Stimulated activated CD4-positive, alpha-beta T cell treated with anti-CD3 and anti-CD28 coated beads, Interleukin-4, amount 100 ng/mL, for 1 hour (primary cell): ENCODE measurements at regions not wholly inside any gene's neighbourhood (a gene's known extent, or its start where the extent isn't known, plus 50 kb on each side); places are given as distances from the start of the nearest gene placed in this dataset.
"Not testable (repeated sequence)": the region's sequence is repeated elsewhere in the genome, so short reads cannot be mapped to it uniquely, and the experiment has no call there.

Experiments
- DNase-seq: peaks from one replicate; pipeline ENCODE4 v3.0.0-alpha.2; 2020

DNA sequence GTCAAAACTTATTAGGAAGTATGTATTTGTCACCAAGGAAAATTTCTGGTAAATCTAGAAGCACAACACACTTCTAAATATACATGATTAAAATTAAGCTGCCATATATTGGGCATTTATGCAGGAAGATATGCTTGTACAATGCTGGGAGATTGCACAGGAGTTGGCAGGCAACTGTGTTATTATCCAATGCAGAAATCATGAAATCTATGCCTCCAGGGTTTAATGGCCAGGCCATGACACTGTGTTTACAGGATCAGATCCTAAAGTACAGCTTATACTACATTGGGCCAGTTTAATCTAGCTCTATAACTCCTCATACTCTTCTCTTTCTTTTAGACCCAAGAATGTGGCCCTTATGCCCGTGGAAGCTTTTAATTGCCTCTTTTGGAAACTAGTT lies 391.4 kb upstream of the DPH6 start:
- no peak for DNase-seq

- no peak for DNase-seq
These were observed 399.1 kb upstream of the DPH6 start for GRCh38 chr15:35944945-35945585.

GRCh38 chr15:35953424-35953823 lies 407.5 kb upstream of the DPH6 start:
- DNase-seq, result no peak

- no peak for DNase-seq
These were observed 410.1 kb upstream of the DPH6 start for GRCh38 chr15:35956056-35956455.

- no peak for DNase-seq
These were observed 412.1 kb upstream of the DPH6 start for GRCh38 chr15:35958021-35958420.

DNA sequence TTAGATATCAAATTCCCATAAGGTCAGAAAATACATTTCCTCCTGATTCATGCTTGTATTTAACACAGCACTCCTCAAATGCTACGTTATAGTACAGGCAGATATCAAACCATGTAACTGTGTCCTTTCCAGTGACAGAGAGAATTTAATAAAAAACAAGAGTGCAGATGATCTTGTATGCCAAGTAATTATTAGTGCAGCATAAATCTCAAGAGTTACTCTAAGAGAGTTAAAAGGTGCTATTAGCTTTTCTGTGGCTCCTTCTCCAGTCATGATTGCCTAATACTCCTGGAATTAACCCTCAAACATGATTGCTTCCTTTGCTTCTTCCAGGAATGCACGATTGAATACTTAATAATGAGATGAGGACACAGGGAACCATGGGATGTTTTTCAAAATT lies 413.0 kb upstream of the DPH6 start:
- DNase-seq, result no peak

DNA sequence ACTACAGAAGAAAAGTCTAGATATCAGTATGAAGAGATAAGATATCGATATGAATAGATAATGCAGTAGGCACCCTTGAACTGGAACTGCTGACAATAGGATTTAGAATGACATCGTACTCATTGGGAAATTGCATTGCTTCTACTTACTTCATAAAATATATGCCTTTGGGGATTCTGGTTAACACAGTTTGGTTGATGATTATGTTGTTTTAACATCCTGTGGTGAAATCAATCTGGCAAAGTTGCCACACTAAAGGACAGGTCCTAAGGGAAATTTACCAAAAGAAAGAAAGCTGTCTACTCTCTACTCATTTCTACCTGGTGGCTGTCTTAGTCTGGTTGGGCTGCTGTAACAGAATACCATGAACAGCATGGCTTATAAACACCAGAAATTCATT lies 417.4 kb upstream of the DPH6 start:
- DNase-seq, result no peak

DNA sequence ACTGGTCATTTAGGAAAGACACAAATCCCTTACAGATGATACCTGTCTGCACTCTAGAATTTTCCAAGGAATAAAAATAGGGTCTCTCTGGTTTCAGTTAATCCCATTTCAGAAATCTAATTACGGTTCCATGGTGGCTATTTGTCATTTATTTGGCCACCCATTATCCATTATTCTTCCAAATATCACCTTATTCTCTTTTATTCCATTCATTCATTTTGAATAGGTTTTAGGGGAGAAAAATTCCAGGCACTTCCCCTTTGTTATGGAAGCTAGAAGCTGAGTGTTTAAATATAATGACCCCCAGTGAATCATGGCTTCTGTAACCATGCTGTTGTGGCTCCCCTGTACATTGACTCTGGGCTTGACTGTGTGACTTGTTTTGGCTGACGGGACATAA lies 420.8 kb upstream of the DPH6 start:
- DNase-seq, result no peak

DNA sequence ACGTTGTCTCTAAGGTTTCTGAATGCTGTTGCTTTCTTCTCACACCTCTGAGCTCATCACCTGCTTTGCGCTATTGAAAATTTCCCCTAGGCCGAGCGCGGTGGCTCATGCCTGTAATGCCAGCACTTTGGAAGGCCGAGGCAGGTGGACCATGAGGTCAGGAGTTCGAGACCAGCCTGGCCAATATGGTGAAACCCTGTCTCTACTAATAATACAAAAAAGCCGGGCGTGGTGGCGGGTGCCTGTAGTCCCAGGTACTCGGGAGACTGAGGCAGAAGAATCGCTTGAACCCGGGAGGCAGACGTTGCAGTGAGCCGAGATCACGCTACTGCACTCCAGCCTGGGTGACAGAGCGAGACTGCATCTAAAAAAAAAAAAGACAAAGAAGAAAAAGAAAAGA lies 422.0 kb upstream of the DPH6 start:
- not testable (repeated sequence) for DNase-seq

DNA sequence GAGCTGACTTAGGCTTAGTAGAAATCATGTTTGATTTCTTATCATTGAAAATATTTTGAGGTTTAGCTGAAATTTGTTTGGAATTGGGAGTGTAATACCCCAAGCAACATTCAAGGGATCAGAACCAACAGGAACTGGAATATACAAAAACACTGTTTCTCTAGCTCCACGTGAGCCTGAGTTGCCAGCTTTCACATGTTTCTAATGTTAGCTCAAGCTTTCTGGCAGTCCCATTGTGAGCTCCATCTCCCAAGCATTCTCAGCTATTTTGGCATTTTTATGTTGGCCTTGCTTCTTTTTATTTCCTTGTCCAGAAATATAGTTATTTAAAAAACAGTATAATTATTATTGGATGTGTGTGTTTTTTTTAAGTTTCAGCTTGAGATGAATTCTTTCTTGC lies 427.1 kb upstream of the DPH6 start:
- no peak for DNase-seq

GRCh38 chr15:35974052-35974451 lies 428.1 kb upstream of the DPH6 start:
- no peak for DNase-seq

- no peak for DNase-seq
These were observed 430.0 kb upstream of the DPH6 start for GRCh38 chr15:35975941-35976340.

- no peak for DNase-seq
These were observed 433.6 kb upstream of the DPH6 start for GRCh38 chr15:35979608-35980007.

DNA sequence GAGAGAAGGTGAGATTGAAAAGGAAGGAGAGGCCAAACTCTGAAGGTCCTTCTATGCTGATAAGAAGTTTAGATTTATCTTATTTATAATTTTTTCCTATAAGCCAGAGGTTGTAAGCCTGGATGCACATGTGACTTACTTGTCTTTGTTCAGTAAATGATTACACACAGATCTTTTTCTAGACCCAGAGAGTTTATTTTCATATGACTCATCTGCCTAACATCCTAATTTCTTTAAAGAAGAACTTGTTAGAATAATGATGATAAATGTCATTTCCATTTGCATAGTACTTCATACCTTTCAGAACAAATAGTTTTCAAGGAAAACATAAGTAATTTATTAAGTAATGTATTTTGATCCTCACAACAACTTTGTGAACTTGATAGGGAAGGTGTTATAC lies 434.8 kb upstream of the DPH6 start:
- DNase-seq, result no peak

DNA sequence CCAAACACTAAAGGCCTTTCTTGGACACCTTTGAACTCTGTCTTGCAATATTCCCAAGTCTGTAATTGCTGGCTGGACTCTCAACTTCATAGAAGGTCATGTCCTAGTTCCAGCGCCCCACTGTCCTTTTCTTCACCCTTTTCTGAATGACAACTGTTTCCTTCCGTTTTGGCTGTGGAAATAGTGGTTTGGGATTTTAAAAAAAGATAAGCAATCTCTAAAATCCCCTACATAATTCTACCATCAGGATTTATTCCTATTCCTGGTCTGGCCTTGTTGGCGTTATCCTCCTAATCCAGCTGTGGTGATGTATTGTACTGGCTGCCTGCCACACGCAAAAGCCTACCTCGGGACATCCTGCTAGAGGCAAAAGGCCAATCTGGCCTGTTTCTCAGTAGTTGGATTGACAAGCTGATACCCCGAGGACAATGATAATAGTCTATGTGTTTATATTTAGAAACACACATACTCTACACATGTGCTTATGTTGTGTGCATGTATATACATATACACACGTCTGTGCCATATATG lies 440.3 kb upstream of the DPH6 start:
- DNase-seq, result no peak

DNA sequence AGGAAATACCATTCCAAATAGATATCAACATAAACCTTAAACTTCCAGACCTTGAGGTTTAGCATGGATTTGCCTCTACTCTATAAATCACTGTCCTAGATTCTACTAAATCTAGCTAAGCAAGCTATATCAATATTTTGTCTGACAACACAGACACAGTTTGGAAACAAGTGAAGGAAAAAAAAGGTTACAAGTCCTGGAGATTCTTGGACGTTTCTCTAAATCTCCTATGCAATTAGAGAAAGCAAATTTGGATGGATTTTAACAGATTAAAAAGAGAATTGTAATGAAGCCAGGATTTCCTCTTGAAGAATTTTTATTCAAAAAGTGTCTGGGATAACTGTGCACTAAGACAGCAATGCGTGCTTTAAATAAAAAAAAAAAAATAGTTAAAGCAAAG lies 441.1 kb upstream of the DPH6 start:
- no peak for DNase-seq

GRCh38 chr15:35991386-35991785 lies 445.4 kb upstream of the DPH6 start:
- no peak for DNase-seq

DNA sequence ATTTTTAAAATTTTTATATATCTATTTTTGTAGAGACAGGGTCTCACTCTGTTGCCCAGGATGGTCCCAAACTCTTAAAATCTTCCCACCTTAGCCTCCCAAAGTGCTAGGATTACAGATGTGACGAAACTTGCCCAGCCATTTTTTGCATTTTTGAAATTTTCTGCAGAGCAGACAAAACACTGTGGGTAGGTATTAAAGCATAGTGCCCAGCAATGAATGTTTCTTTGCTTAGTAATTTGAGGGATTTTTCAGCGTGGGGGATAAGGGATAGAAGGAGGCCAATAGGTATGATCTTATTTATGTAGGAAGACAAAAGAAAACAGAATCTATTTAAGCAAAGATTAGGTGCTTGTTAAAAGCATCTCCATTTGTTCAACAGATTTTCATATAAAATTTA lies 446.8 kb upstream of the DPH6 start:
- no peak for DNase-seq

- DNase-seq, result no peak
These were observed 447.2 kb upstream of the DPH6 start for GRCh38 chr15:35993196-35993595.

GRCh38 chr15:35994876-35995275 lies 448.9 kb upstream of the DPH6 start:
- no peak for DNase-seq

DNA sequence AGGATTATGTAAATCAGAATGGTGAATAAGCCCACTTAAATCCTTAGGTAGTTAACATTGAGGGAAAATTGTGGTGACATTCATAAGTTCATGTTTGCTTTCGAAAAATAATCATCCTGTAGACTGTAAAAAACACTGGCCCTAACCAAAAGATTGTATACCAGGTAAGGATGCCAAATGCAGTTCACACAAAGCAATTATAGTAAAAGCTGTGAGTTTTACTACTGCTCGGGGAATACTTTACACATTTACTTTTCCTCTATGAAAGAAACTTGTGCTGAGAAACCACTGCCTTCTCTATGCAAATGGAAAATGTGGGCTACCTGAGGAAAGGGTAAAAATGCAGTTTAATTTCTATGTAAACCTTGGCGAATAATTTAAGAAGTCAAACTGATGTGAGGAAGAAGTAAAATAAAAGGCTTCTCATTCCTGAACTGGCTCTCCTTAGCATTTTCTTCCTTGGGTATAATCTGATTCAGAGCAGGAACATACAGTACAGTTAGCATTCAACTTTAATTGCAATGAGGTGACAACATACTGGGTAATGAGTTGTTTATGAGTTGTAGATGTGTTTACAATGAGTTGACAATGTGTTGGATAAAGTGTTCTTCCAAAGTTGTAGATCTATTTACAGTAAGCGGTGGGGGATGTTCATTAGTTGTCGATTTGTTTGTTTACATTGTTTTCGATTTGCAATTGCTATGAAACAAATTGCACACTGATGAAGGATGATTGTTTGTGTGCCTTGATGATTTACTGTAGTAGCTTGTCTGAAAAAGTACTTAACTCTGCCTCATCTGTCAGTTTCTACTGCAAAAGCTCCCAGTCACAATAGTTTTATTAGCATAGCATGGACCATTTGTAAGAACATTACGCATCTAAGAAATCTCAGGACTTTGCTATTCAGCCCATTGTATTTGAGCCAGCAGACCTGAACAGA lies 453.0 kb upstream of the DPH6 start:
- no peak for DNase-seq

GRCh38 chr15:36004891-36005490 lies 459.0 kb upstream of the DPH6 start:
- no peak for DNase-seq

DNA sequence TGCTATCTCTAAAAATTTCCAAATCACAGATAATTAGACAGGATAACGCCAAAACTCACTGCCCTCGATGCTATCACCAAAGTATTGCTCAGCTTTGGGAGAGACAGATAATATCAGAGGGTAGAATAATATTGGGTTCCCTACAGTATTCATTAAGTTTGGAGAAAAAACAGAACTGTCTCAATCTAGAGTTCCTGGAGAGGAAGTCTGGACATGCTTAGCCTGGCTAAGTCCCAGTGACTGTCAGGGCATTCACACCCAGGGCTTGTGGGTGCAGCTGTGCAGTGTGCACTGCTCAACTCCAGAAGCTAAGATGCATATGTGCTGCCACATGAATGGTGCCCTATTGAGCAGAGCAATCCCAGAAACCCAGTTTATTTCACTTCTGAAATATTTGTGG lies 459.6 kb upstream of the DPH6 start:
- no peak for DNase-seq

- DNase-seq, result no peak
These were observed 461.7 kb upstream of the DPH6 start for GRCh38 chr15:36007699-36008098.
